Effector memory CD8-positive, alpha-beta T cell (primary cell): ENCODE measurements at regions not wholly inside any gene's neighbourhood (a gene's known extent, or its start where the extent isn't known, plus 50 kb on each side); places are given as distances from the start of the nearest gene placed in this dataset.
"Not testable (repeated sequence)": the region's sequence is repeated elsewhere in the genome, so short reads cannot be mapped to it uniquely, and the experiment has no call there.

Source experiments
- ATAC-seq: fragments of 150-1000 bp; cut with Tn5 transposase; replicated peaks from 2 replicates; pipeline ENCODE4 v1.10.0; 2021; ENCODE audit warnings: mild to moderate bottlenecking, moderate library complexity
- DNase-seq, 3 experiments: peaks; one replicate each; pipeline ENCODE4 v3.0.0; 2021
- H3K27ac Mint-ChIP-seq, 2 donors: one replicate each; pipeline ENCODE4 v1.8.0; 2022; ENCODE audit warnings: mild to moderate bottlenecking in 2 of 2, mixed read lengths in 2 of 2, moderate library complexity in 2 of 2
- H3K27me3 Mint-ChIP-seq, 2 donors: one replicate each; pipeline ENCODE4 v1.8.0; 2022; ENCODE audit warnings: mixed read lengths in 2 of 2
- H3K36me3 Mint-ChIP-seq: one replicate; pipeline ENCODE4 v1.8.0; 2022; ENCODE audit warnings: mild to moderate bottlenecking, moderate library complexity, mixed read lengths; ENCODE audit not compliant: insufficient read depth
- H3K4me1 Mint-ChIP-seq, 2 donors: one replicate each; pipeline ENCODE4 v1.8.0; 2022; ENCODE audit warnings: low read depth in 2 of 2, mixed read lengths in 2 of 2
- H3K4me3 Mint-ChIP-seq, 2 donors: one replicate each; pipeline ENCODE4 v1.8.0; 2022; ENCODE audit warnings: mild to moderate bottlenecking in 2 of 2, mixed read lengths in 2 of 2, moderate library complexity in 2 of 2
- H3K9me3 Mint-ChIP-seq, 2 donors: one replicate each; pipeline ENCODE4 v1.8.0; 2022; ENCODE audit warnings: mixed read lengths in 2 of 2

GRCh38 chr2:21895200-21895599, 771.4 kb downstream of the TDRD15 start:
- no peaks in the 10 kb centered on the region for H3K4me1 Mint-ChIP-seq
- no peak overlapping the region for H3K4me3 Mint-ChIP-seq
- H3K36me3 Mint-ChIP-seq = no peaks in the 10 kb centered on the region
- H3K27me3 Mint-ChIP-seq = no peaks in the 10 kb centered on the region
- H3K9me3 Mint-ChIP-seq = peaks cover 5 to 6% of the 10 kb centered on the region in 2 donors
- no peak for DNase-seq
- ATAC-seq = no peak
- no peak overlapping the region for H3K27ac Mint-ChIP-seq

GRCh38 chr2:21908712-21909380, 785.1 kb downstream of the TDRD15 start:
- not testable (repeated sequence) for DNase-seq, ATAC-seq, H3K27ac Mint-ChIP-seq, H3K4me3 Mint-ChIP-seq, H3K4me1 Mint-ChIP-seq, H3K27me3 Mint-ChIP-seq, H3K36me3 Mint-ChIP-seq
- peaks cover 7 to 20% of the 10 kb centered on the region in 2 donors for H3K9me3 Mint-ChIP-seq

- no peak for ATAC-seq
- Mint-ChIP-seq H3K27ac (no peak overlapping the region), H3K27me3 (no peaks in the 10 kb centered on the region), H3K36me3 (no peaks in the 10 kb centered on the region), H3K9me3 (peaks cover 9 to 20% of the 10 kb centered on the region in 2 donors), H3K4me3 (no peak overlapping the region), H3K4me1 (no peaks in the 10 kb centered on the region)
- DNase-seq = no peak
These were observed 787.2 kb downstream of the TDRD15 start for GRCh38 chr2:21910832-21911507.

- no peak for ATAC-seq
- no peak overlapping the region for H3K27ac Mint-ChIP-seq
- peaks cover 12 to 27% of the 10 kb centered on the region in 2 donors for H3K9me3 Mint-ChIP-seq
These were observed 788.6 kb downstream of the TDRD15 start for GRCh38 chr2:21912405-21912804.

GRCh38 chr2:21915201-21915600, 791.4 kb downstream of the TDRD15 start:
- no peaks in the 10 kb centered on the region for H3K4me1 Mint-ChIP-seq
- H3K4me3 Mint-ChIP-seq = no peak overlapping the region
- DNase-seq (no peak), ATAC-seq (no peak)
- H3K27ac Mint-ChIP-seq = no peak overlapping the region
- H3K27me3 Mint-ChIP-seq = no peaks in the 10 kb centered on the region
- H3K36me3 Mint-ChIP-seq = no peaks in the 10 kb centered on the region
- H3K9me3 Mint-ChIP-seq = peaks cover 12 to 27% of the 10 kb centered on the region in 2 donors

More at GRCh38 chr2:21912405-21912804, 788.6 kb downstream of the TDRD15 start:
- DNase-seq = no peak
- Mint-ChIP-seq H3K4me1 (no peaks in the 10 kb centered on the region), H3K36me3 (no peaks in the 10 kb centered on the region), H3K27me3 (no peaks in the 10 kb centered on the region), H3K4me3 (no peak overlapping the region)

GRCh38 chr2:21916934-21917522, 793.3 kb downstream of the TDRD15 start:
- no peak overlapping the region for H3K4me3 Mint-ChIP-seq
- H3K36me3 Mint-ChIP-seq = no peaks in the 10 kb centered on the region
- H3K9me3 Mint-ChIP-seq = peaks cover 8 to 13% of the 10 kb centered on the region in 2 donors
- DNase-seq (no peak), ATAC-seq (no peak)
- H3K4me1 Mint-ChIP-seq = no peaks in the 10 kb centered on the region
- no peaks in the 10 kb centered on the region for H3K27me3 Mint-ChIP-seq
- H3K27ac Mint-ChIP-seq = no peak overlapping the region

GRCh38 chr2:21920721-21921120, 797.0 kb downstream of the TDRD15 start:
- peaks cover 7 to 17% of the 10 kb centered on the region in 2 donors for H3K9me3 Mint-ChIP-seq
- no peak overlapping the region for H3K4me3 Mint-ChIP-seq
- DNase-seq (no peak), ATAC-seq (no peak)
- H3K4me1 Mint-ChIP-seq = no peaks in the 10 kb centered on the region
- no peaks in the 10 kb centered on the region for H3K27me3 Mint-ChIP-seq
- no peak overlapping the region for H3K27ac Mint-ChIP-seq
- no peaks in the 10 kb centered on the region for H3K36me3 Mint-ChIP-seq

GRCh38 chr2:21924640-21925285, 801.0 kb downstream of the TDRD15 start:
- Mint-ChIP-seq H3K4me3 (no peak overlapping the region), H3K27me3 (no peaks in the 10 kb centered on the region), H3K9me3 (peaks cover 4 to 17% of the 10 kb centered on the region in 2 donors), H3K36me3 (no peaks in the 10 kb centered on the region), H3K4me1 (no peaks in the 10 kb centered on the region), H3K27ac (no peak overlapping the region)
- ATAC-seq = no peak
- DNase-seq = no peak

GRCh38 chr2:21928292-21928691, 804.5 kb downstream of the TDRD15 start:
- DNase-seq = no peak
- H3K27me3 Mint-ChIP-seq = no peaks in the 10 kb centered on the region

GRCh38 chr2:21930226-21930625, 806.5 kb downstream of the TDRD15 start:
- Mint-ChIP-seq H3K4me3 (no peak overlapping the region), H3K9me3 (peaks cover 1 to 16% of the 10 kb centered on the region in 2 donors), H3K36me3 (no peaks in the 10 kb centered on the region), H3K27me3 (no peaks in the 10 kb centered on the region), H3K4me1 (no peaks in the 10 kb centered on the region), H3K27ac (no peak overlapping the region)
- no peak for ATAC-seq
- DNase-seq = no peak

More at GRCh38 chr2:21928292-21928691, 804.5 kb downstream of the TDRD15 start:
- Mint-ChIP-seq H3K9me3 (peaks cover 1 to 16% of the 10 kb centered on the region in 2 donors), H3K4me3 (no peak overlapping the region), H3K36me3 (no peaks in the 10 kb centered on the region), H3K4me1 (no peaks in the 10 kb centered on the region), H3K27ac (no peak overlapping the region)
- ATAC-seq = no peak

GRCh38 chr2:21939967-21940366, 816.2 kb downstream of the TDRD15 start:
- no peaks in the 10 kb centered on the region for H3K36me3 Mint-ChIP-seq
- H3K4me3 Mint-ChIP-seq = no peak overlapping the region
- no peaks in the 10 kb centered on the region for H3K27me3 Mint-ChIP-seq
- ATAC-seq = no peak
- DNase-seq = no peak
- H3K9me3 Mint-ChIP-seq = peaks cover 0 to 10% of the 10 kb centered on the region in 2 donors
- no peak overlapping the region for H3K27ac Mint-ChIP-seq
- no peaks in the 10 kb centered on the region for H3K4me1 Mint-ChIP-seq

- Mint-ChIP-seq H3K9me3 (peaks cover 10 to 13% of the 10 kb centered on the region in 2 donors), H3K36me3 (no peaks in the 10 kb centered on the region), H3K27me3 (no peaks in the 10 kb centered on the region), H3K27ac (no peak overlapping the region), H3K4me1 (no peaks in the 10 kb centered on the region), H3K4me3 (no peak overlapping the region)
- ATAC-seq (no peak), DNase-seq (no peak)
These were observed 820.8 kb downstream of the TDRD15 start for GRCh38 chr2:21944536-21944935.

- H3K36me3 Mint-ChIP-seq = no peaks in the 10 kb centered on the region
- no peak for ATAC-seq
- no peak overlapping the region for H3K4me3 Mint-ChIP-seq
- H3K9me3 Mint-ChIP-seq = peaks cover 10 to 13% of the 10 kb centered on the region in 2 donors
- no peaks in the 10 kb centered on the region for H3K4me1 Mint-ChIP-seq
- DNase-seq = no peak
- H3K27ac Mint-ChIP-seq = no peak overlapping the region
- no peaks in the 10 kb centered on the region for H3K27me3 Mint-ChIP-seq
These were observed 821.9 kb downstream of the TDRD15 start for GRCh38 chr2:21945658-21946057.
